Effector memory CD8-positive, alpha-beta T cell (primary cell): ENCODE measurements at regions not wholly inside any gene's neighbourhood (a gene's known extent, or its start where the extent isn't known, plus 50 kb on each side); places are given as distances from the start of the nearest gene placed in this dataset.
"Not testable (repeated sequence)": the region's sequence is repeated elsewhere in the genome, so short reads cannot be mapped to it uniquely, and the experiment has no call there.

Source experiments
- ATAC-seq: fragments of 150-1000 bp; cut with Tn5 transposase; replicated peaks from 2 replicates; pipeline ENCODE4 v1.10.0; 2021; ENCODE audit warnings: mild to moderate bottlenecking, moderate library complexity
- DNase-seq, 3 experiments: peaks; one replicate each; pipeline ENCODE4 v3.0.0; 2021
- H3K27ac Mint-ChIP-seq, 2 donors: one replicate each; pipeline ENCODE4 v1.8.0; 2022; ENCODE audit warnings: mild to moderate bottlenecking in 2 of 2, mixed read lengths in 2 of 2, moderate library complexity in 2 of 2
- H3K27me3 Mint-ChIP-seq, 2 donors: one replicate each; pipeline ENCODE4 v1.8.0; 2022; ENCODE audit warnings: mixed read lengths in 2 of 2
- H3K36me3 Mint-ChIP-seq: one replicate; pipeline ENCODE4 v1.8.0; 2022; ENCODE audit warnings: mild to moderate bottlenecking, moderate library complexity, mixed read lengths; ENCODE audit not compliant: insufficient read depth
- H3K4me1 Mint-ChIP-seq, 2 donors: one replicate each; pipeline ENCODE4 v1.8.0; 2022; ENCODE audit warnings: low read depth in 2 of 2, mixed read lengths in 2 of 2
- H3K4me3 Mint-ChIP-seq, 2 donors: one replicate each; pipeline ENCODE4 v1.8.0; 2022; ENCODE audit warnings: mild to moderate bottlenecking in 2 of 2, mixed read lengths in 2 of 2, moderate library complexity in 2 of 2
- H3K9me3 Mint-ChIP-seq, 2 donors: one replicate each; pipeline ENCODE4 v1.8.0; 2022; ENCODE audit warnings: mixed read lengths in 2 of 2

GRCh38 chr7:54931532-54931931 is 87.3 kb upstream of the EGFR start:
- H3K27me3 Mint-ChIP-seq, result peaks cover 30 to 59% of the 10 kb centered on the region in 2 donors
- no peak for DNase-seq
- H3K27ac Mint-ChIP-seq, result no peak overlapping the region
- no peaks in the 10 kb centered on the region for H3K36me3 Mint-ChIP-seq
- peaks cover 0 to 4% of the 10 kb centered on the region in 2 donors for H3K4me1 Mint-ChIP-seq
- ATAC-seq, result no peak
- H3K4me3 Mint-ChIP-seq, result no peak overlapping the region
- H3K9me3 Mint-ChIP-seq, result no peaks in the 10 kb centered on the region

DNA sequence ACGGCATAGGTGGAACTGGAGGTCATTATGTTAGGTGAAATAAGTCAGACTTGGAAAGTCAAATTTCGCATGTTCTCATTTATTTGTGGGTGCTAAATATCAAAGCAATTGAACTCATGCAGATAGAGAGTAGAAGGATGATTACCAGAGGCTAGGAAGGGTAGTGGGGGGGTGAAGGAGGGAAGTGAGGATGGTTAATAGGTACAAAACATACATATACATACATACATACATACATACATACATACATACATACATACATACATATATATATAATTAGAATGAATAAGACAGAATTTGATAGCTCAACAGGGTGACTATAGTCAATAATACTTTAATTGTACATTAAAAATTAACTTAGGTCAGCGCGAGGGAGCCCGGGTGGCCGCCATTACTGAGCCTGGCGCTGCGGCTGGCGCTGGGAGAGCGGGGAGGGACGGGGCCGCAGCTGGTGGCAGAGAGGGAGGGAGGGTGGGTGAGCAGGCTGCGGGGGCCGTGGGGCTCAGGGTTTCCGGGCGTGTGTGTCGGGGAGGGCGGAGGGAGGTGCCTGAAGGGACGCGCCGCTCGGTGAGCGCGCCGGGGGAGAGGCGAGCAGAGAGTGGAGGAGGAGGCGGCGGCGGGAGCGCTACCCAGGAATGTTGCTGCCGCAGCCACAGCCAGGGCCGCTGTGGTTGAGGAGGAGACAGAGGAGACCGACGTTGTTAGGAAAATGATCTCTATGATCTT is 85.8 kb upstream of the EGFR start:
- no peaks in the 10 kb centered on the region for H3K36me3 Mint-ChIP-seq
- DNase-seq (no peak), ATAC-seq (peak; percentile 42)
- no peaks in the 10 kb centered on the region for H3K9me3 Mint-ChIP-seq
- peaks cover 30 to 62% of the 10 kb centered on the region in 2 donors for H3K27me3 Mint-ChIP-seq
- no peak overlapping the region for H3K27ac Mint-ChIP-seq
- peak overlapping the region in 1 of 2 donors; percentile 47 for H3K4me3 Mint-ChIP-seq
- peaks cover 0 to 4% of the 10 kb centered on the region in 2 donors for H3K4me1 Mint-ChIP-seq

DNA sequence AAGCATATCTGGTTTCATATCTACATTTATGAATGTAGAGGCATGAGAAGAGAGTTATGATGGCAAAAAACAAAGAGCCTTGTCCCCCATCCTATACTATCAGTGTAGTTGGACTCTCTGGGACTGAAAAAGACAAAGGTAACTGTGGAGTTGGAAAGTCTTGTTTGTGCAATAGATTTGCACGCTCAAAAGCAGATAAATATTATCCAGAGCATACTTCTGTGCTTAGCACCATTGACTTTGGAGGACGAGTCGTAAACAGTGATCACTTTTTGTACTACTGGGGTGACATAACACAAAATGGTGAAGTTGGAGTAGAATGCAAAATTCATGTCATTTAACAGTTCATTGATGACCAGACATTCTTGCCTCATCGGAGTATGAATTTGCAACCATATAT is 85.2 kb upstream of the EGFR start:
- no peaks in the 10 kb centered on the region for H3K9me3 Mint-ChIP-seq
- no peak overlapping the region for H3K27ac Mint-ChIP-seq
- no peak for ATAC-seq
- peaks cover 0 to 4% of the 10 kb centered on the region in 2 donors for H3K4me1 Mint-ChIP-seq
- H3K27me3 Mint-ChIP-seq, result peaks cover 30 to 58% of the 10 kb centered on the region in 2 donors
- H3K4me3 Mint-ChIP-seq, result peak overlapping the region in 1 of 2 donors; percentile 47
- no peaks in the 10 kb centered on the region for H3K36me3 Mint-ChIP-seq
- DNase-seq, result no peak

DNA sequence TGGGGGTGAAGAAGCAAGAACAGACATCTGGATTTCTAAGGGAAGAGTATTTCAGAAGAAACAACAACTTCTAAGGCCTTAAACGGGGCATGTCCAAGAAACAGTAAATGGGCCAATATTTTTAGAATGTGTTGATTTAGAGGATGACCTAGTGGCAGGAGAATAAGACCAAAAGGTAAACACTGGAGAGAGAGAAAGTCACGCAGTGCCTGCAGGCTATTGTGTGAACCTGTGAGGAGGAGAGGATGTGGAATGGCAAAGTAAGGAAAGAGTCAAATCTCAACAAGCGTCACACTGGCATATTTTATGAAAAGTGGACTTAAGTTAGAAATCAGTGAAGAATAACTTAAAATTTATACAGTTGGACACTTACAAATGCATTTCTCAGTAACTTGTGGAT is 78.1 kb upstream of the EGFR start:
- peaks cover 4 to 11% of the 10 kb centered on the region in 2 donors for H3K27me3 Mint-ChIP-seq
- H3K4me1 Mint-ChIP-seq, result no peaks in the 10 kb centered on the region
- H3K9me3 Mint-ChIP-seq, result no peaks in the 10 kb centered on the region
- H3K4me3 Mint-ChIP-seq, result no peak overlapping the region
- no peak overlapping the region for H3K27ac Mint-ChIP-seq
- ATAC-seq (no peak), DNase-seq (no peak)
- no peaks in the 10 kb centered on the region for H3K36me3 Mint-ChIP-seq

GRCh38 chr7:54944179-54944578 is 74.6 kb upstream of the EGFR start:
- H3K36me3 Mint-ChIP-seq, result no peaks in the 10 kb centered on the region
- H3K4me1 Mint-ChIP-seq, result no peaks in the 10 kb centered on the region
- no peak overlapping the region for H3K27ac Mint-ChIP-seq
- DNase-seq, result no peak
- H3K4me3 Mint-ChIP-seq, result no peak overlapping the region
- no peak for ATAC-seq
- peaks cover 0 to 4% of the 10 kb centered on the region in 2 donors for H3K27me3 Mint-ChIP-seq
- H3K9me3 Mint-ChIP-seq, result no peaks in the 10 kb centered on the region

GRCh38 chr7:54946271-54946670 is 72.5 kb upstream of the EGFR start:
- Mint-ChIP-seq H3K27me3 (no peaks in the 10 kb centered on the region), H3K27ac (no peak overlapping the region), H3K36me3 (no peaks in the 10 kb centered on the region), H3K9me3 (no peaks in the 10 kb centered on the region), H3K4me3 (no peak overlapping the region), H3K4me1 (no peaks in the 10 kb centered on the region)
- ATAC-seq, result no peak
- DNase-seq, result no peak

DNA sequence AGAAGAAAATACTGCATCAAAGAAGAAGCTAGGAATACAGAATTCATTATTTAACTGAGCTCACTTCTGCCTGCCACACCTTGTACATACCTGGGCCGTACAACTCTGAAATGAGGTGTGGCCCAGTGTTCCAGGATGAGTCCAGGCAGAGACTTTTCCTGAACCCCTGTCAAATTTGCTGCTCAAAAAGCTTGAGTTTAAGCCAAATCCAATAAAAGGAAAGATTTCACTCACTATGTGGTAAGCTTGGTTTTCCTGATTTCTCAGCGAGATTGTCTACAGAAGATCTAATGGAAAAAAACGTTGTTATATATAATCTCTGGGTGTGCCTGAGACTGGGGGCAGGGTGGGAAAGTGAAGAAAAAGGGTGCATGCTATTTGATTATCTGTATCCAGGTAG is 72.1 kb upstream of the EGFR start:
- Mint-ChIP-seq H3K27ac (no peak overlapping the region), H3K9me3 (no peaks in the 10 kb centered on the region), H3K4me3 (no peak overlapping the region), H3K27me3 (no peaks in the 10 kb centered on the region), H3K36me3 (no peaks in the 10 kb centered on the region), H3K4me1 (no peaks in the 10 kb centered on the region)
- DNase-seq (no peak), ATAC-seq (no peak)

- Mint-ChIP-seq H3K27ac (no peak overlapping the region), H3K9me3 (no peaks in the 10 kb centered on the region), H3K4me1 (no peaks in the 10 kb centered on the region), H3K27me3 (no peaks in the 10 kb centered on the region), H3K36me3 (no peaks in the 10 kb centered on the region), H3K4me3 (no peak overlapping the region)
- ATAC-seq (no peak), DNase-seq (no peak)
Observed at GRCh38 chr7:54947266-54947665, 71.6 kb upstream of the EGFR start.

DNA sequence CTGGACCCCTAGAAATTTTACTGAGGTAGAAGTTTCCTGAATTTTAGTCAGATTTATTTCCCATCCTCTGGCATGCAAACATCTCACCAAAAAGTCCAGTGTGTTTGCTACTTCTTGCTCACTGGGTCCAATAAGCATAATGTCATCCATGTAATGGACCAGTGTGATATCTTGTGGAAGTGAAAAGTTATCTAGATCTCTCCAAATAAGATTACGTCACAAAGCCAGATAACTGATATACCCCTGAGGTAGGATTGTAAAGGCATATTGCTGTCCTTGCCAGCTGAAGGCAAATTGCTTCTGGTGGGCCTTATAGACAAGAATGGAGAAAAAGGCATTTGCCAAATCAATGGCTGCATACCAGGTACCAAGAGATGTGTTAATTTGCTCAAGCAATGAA is 69.3 kb upstream of the EGFR start:
- not testable (repeated sequence) for H3K36me3 Mint-ChIP-seq, H3K4me3 Mint-ChIP-seq, H3K4me1 Mint-ChIP-seq, H3K9me3 Mint-ChIP-seq, H3K27me3 Mint-ChIP-seq, DNase-seq, ATAC-seq, H3K27ac Mint-ChIP-seq

DNA sequence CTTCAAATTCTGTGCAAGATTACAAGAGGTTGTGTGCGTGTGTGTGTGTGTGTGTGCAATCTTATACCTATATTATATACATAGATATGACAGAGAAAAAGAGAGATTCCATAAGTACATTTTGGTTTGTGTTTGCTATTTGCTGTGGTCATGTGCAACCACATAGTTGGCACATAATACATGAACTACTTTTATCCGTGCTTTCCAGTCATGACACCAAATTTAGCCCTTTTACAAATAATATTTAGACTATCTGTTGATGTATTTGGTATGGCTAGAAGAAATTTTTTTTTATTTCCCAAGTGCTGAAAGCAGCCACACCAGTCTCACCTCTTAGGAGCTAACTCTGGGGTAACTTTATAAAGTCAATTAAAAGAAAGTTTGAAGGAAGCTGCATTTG is 63.5 kb upstream of the EGFR start:
- ATAC-seq, result no peak
- no peaks in the 10 kb centered on the region for H3K4me1 Mint-ChIP-seq
- no peak overlapping the region for H3K4me3 Mint-ChIP-seq

GRCh38 chr7:54955696-54956420 is 63.0 kb upstream of the EGFR start:
- DNase-seq (no peak), ATAC-seq (no peak)
- Mint-ChIP-seq H3K27me3 (peaks cover 9 to 51% of the 10 kb centered on the region in 2 donors), H3K9me3 (peaks cover 0 to 2% of the 10 kb centered on the region in 2 donors), H3K4me1 (no peaks in the 10 kb centered on the region), H3K36me3 (no peaks in the 10 kb centered on the region), H3K4me3 (no peak overlapping the region), H3K27ac (no peak overlapping the region)

More for the DNA sequence above, 63.5 kb upstream of the EGFR start:
- H3K27ac Mint-ChIP-seq, result no peak overlapping the region
- H3K9me3 Mint-ChIP-seq, result peaks cover 0 to 2% of the 10 kb centered on the region in 2 donors
- no peaks in the 10 kb centered on the region for H3K36me3 Mint-ChIP-seq
- peaks cover 9 to 45% of the 10 kb centered on the region in 2 donors for H3K27me3 Mint-ChIP-seq
- no peak for DNase-seq

- DNase-seq (no peak), ATAC-seq (no peak)
- Mint-ChIP-seq H3K4me3 (no peak overlapping the region), H3K4me1 (no peaks in the 10 kb centered on the region), H3K27ac (no peak overlapping the region), H3K9me3 (peaks cover 0 to 2% of the 10 kb centered on the region in 2 donors), H3K27me3 (peaks cover 9 to 51% of the 10 kb centered on the region in 2 donors), H3K36me3 (no peaks in the 10 kb centered on the region)
Observed at GRCh38 chr7:54956865-54957264, 62.0 kb upstream of the EGFR start.

DNA sequence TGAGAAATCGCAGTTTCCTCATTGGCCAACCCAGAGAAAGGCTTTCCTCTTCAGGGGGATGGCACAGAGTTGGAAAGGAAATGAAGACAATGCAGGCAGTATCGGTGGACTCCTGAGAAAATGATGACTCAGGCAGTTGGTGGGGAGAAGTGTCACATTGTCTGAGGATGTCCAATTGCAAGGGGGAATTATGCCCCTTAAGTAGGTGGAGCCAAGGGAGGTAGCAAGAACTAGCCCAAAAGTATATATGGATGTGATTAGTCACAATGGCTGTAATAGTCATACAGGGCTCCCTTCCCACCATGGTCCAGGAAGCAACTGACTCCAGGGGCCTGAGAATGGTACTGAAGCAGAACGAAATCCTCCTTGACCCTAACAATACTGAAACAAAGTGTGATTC is 58.3 kb upstream of the EGFR start:
- Mint-ChIP-seq H3K27me3 (peaks cover 9 to 51% of the 10 kb centered on the region in 2 donors), H3K4me3 (no peak overlapping the region), H3K4me1 (no peaks in the 10 kb centered on the region), H3K9me3 (peaks cover 0 to 2% of the 10 kb centered on the region in 2 donors), H3K36me3 (no peaks in the 10 kb centered on the region), H3K27ac (no peak overlapping the region)
- no peak for DNase-seq
- ATAC-seq, result no peak

DNA sequence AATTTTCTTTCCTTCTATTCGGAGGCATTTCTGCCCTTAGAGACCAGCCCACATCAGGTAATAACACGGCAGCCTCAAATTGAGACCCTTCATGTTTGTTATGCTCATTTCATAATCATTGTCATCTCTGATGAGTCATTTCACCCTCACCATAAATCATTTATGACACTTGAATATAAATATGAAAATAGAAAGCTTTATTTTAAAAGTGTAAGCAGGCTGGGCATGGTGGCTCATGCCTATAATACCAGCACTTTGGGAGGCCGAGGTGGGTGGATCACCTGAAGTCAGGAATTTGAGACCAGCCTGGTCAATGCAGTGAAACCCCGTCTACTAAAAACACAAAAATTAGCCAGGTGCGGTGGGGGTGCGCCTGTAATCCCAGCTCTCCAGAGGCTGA is 57.4 kb upstream of the EGFR start:
- peaks cover 9 to 45% of the 10 kb centered on the region in 2 donors for H3K27me3 Mint-ChIP-seq
- ATAC-seq (no peak), DNase-seq (no peak)
- no peak overlapping the region for H3K4me3 Mint-ChIP-seq
- peaks cover 0 to 2% of the 10 kb centered on the region in 2 donors for H3K9me3 Mint-ChIP-seq
- no peaks in the 10 kb centered on the region for H3K4me1 Mint-ChIP-seq
- no peaks in the 10 kb centered on the region for H3K36me3 Mint-ChIP-seq
- H3K27ac Mint-ChIP-seq, result no peak overlapping the region
